Nucleus accumbens (tissue), 56 donors: ENCODE measurements at regions not wholly inside any gene's neighbourhood (a gene's known extent, or its start where the extent isn't known, plus 50 kb on each side); places are given as distances from the start of the nearest gene placed in this dataset.
A peak's percentile ranks its signal among the peaks of the same experiment; 100 is the strongest.
"Not testable (repeated sequence)": the region's sequence is repeated elsewhere in the genome, so short reads cannot be mapped to it uniquely, and the experiment has no call there.

Experiments
- DNase-seq, 56 donors: peaks; one replicate each; lab custom pipeline; 2025; lab: John Stamatoyannopoulos, UW

DNA sequence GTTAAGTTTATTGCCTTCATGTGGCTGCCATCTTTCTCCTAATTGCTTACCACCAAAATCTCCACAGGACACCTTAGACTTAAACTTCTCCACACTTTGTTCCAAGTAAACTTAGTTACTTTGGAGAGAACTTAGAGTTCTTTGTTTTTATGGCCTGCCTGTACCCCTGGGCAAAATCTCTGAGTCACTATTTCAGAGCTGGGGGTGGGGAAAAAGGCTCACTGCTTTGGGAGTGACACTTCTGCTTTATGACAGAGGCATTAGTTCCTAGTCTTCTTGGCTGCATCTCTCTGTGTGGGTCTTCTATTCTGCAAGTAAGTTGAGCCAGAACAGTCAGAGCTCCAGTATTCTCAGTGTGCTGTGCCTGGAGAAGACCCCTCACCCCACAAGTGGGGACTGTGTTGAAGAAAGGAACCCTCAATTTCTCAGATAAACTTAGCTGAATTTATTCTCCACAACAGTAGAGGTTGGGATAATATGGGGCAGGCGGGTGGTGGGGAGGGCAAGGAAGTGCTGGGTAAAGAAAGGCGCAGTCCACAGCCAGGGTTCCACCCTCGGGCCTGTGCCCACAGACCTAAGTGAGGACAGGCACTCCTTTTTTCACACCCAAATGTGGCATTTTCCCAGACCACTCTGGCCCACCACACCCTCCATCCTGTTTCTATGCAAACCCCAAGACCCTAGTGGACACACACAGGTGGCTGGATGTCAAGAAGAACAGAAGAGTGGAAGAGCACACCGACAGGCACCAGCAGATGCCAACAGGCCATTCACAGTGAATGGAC lies 636.6 kb upstream of the MAN1A1 start:
- no peak for DNase-seq

- DNase-seq: no peak
Measured at GRCh38 chr6:119980802-119981201, 631.2 kb upstream of the MAN1A1 start.

DNA sequence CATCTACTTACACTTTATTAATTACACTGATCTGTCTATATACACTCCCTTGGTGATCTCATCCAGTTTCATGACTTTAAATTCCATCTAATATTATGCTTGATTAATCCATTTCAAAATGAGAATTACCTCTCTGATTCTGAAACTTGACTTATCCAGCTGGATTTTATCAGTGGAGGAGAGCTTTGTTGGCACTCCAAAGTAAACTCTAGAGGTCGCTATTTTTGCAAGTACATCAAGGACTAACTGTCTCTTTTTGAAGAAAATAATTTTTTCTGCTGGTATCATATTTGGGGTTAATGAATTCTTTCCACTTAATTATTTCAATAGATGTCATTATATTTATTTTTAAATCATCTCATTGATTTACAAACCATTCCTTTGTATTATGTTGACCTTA lies 630.3 kb upstream of the MAN1A1 start:
- no peak for DNase-seq

DNA sequence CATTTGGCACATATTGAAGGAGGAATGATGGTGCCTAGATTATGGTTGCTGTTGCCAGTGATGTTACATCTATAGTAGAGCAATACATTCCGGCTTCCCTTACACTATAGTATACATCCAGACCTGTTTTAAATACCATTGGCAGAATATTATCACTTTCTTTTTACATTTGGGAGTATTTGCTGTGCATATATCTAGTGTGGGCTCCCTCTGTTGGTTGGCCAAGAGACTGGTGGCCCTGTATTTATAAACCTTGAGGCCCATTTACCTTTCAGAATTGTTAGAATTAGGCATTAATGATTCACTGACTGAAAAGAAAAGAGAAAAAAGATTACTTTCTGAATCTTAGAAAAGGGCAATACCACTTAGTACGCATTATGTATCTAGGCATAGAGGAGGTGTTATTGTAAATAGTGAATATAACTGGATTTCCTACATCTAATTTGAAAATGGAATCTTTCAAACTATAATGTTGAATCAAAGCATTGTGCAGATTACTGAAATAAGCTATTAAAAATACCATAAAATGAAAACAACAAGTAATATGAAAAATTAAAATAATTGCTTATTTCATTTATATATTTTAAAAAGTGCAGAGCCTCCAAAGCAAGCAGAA lies 628.8 kb upstream of the MAN1A1 start:
- DNase-seq: peak in 1 of 56 donors; percentile 0

DNA sequence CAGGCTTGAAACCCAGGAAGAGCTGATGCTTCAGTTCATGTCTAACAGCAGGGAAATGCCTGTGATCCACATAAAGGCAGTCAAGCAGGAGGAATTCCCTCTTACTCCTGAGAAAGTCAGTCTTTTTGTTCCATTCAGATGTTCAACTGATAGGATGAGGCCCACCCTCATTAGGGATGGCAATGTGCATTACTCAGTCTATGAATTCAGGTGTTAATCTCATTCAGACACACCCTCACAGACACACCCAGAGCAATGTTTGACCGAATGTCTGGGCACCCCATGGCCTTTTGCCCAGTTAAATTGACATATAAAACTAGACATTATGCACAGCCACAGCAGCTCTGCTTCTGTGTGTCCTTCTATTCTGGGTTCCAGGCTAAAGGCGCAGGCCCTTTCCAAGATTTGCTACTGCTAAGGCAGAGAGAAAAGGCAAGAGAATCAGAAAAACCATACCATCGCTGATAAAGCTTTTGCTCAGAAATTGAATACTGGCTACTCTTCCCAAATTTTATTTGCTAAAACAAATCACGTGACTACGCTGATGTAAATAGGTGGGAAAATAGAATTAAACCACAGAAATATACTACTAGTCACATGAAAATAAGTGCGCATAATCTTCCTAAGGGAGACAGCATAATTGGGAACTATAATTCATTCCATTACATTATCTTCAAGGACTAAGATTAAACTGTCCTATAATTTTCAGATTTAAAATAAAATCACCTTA lies 625.0 kb upstream of the MAN1A1 start:
- DNase-seq: no peak

DNA sequence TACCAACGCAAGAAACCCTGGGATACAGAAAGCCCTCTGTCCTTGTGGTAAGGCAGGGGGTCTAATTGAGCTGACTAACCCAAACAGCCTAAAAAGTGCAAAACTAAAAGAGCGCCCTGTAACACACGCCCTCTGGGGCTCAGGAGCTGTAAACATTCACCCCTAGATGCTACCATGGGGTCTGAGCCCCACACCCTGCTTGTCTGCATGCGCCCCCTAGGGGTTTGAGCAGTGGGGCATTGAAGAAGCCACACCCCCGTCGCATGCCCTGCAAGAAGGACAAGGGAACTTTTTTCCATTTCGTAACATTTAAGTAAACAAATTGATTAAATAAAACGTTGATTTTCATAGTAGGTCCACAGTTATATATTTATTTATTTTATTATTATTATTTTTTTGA lies 616.9 kb upstream of the MAN1A1 start:
- no peak for DNase-seq

GRCh38 chr6:119965900-119966299 lies 616.3 kb upstream of the MAN1A1 start:
- DNase-seq: no peak

DNA sequence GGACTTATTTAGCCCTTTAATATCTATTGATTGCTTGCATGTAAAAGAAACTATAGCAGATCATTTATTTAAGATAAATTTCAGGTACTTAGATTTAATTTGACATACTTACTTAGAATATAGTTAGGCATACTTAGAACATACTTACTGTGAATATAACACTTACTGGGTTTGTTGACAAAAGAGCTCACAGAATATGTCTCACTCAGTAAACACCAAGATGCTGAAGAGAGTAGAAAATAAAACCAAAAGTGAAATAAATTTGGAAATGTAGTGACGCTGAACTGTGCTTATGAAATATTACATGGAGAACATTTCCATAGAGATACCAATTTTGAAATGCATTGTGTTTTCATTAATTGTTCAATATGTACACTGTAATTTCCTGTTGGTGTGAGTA lies 615.4 kb upstream of the MAN1A1 start:
- no peak for DNase-seq

DNA sequence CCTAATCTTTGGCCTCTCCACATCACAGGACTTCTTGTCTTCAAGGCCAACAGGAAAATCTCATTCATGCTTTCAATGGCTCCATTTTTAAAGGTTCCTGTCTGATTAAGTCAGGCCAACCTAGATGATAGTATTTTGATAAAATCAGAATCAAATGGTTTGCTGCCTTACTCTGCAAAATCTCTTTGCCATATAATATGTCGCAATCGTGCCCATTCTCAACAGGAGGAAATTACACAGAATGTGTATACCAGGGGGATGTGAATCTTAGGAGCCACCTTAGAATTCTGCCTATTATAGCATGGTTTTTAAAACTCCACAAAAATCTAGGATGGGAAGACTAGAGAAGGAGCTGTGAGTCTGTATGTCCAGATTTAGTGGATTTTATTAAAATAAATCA lies 612.9 kb upstream of the MAN1A1 start:
- no peak for DNase-seq

- no peak for DNase-seq
Measured at GRCh38 chr6:119961450-119961849, 611.9 kb upstream of the MAN1A1 start.

- no peak for DNase-seq
Measured at GRCh38 chr6:119960456-119960855, 610.9 kb upstream of the MAN1A1 start.

DNA sequence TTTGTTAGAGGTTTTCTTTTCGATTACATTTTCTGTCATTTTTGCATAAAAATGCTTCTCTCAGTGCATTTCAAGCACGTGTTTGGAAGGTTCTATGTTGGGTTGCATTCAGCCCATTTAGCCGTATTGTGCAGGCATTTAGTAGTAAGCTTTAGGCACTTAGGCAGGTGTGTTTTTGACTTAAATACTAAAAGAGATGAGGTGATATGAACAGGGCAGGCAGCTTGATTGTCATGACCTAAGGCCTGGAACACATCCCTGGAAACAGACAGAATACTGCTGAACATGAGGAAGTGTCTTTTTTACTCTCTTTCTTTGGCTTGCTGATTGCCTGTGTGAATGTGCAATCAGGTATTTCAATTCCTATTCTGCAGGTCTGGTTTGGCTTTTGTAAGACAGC lies 610.5 kb upstream of the MAN1A1 start:
- DNase-seq: no peak

DNA sequence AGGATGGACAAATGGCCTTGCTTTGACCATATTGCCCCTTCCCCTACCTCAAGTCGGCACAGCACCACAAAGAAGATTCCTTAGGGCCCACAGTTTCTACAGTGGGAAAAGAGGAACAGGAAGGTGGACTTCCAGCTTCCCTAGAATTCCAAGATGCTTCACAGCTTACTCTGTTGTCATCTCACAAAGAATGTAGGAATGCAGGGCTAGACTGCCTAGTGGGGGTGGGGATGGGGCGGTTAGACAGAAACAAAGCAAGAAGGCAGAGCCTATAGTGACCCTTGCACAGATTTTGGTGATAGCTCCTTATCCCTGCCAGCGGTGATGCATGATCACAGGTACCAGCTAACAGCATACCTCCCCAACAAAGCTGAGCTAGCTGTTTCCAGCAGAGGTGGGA lies 607.6 kb upstream of the MAN1A1 start:
- DNase-seq: no peak

DNA sequence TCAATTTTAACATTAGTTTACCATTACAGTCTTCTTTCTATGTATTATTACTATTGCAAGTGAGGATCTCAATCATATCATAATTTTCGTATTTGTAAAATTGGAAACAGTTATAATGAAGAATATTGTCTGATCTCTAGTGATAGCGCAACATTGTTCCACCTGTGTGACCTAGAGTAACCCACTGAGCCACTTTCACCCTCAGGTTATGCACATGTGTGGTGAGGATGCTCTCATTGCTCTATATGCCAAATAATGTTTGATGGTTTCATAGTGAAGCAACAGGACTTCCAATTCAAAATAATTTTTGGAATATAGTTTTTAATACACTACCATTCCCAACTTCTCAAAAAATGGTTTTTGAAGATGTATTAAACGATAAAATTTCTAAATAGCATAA lies 603.1 kb upstream of the MAN1A1 start:
- DNase-seq: no peak

DNA sequence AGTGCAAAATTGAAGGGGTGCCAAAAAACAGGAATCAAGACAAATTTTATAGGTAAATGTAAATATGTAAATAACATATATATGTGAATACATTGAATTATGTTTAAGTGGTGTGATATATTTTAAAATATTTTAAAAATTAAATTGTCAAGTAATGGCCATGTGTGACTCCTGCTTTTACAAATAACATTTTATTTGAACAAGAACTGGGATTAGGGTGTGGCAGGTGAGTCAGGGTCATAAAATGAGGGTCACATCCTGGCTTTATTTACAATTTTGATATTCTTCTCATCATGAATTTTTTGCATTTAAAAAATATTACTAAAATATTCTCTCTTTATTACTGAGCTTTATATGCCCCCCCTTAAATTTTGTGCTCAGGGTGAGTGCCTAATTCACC lies 601.1 kb upstream of the MAN1A1 start:
- DNase-seq: no peak

DNA sequence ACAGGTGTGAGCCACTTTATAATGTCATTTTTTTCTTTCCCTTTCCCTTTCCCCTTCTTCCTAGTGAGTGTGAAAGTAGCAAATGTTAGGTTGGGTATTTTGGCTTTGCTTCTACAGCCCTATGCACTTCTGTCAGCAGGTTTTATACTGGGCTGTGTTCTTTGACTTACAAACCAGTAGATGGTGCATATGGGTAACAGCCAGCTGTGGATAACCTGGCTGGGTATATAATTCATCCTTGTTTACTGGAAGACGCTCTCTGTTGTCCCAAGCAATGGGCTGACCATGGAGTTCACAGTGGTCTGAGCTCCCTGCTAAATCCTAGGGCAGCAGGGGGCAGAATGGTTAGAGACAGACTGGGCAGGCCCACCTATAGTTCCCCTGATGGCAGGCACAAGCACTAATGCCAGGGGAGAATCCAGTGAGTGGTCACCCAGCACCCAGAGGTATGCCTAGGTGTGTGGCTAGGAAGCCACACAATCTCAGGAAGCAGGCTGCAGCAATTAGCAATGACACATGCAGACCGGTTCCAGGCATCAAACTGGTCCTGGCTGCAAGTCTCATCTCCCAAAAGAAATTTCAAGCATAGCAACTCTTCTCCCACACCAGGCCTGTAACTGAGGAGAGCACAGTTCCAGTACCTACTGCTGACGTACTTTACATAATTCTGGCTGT lies 592.7 kb upstream of the MAN1A1 start:
- DNase-seq: no peak

DNA sequence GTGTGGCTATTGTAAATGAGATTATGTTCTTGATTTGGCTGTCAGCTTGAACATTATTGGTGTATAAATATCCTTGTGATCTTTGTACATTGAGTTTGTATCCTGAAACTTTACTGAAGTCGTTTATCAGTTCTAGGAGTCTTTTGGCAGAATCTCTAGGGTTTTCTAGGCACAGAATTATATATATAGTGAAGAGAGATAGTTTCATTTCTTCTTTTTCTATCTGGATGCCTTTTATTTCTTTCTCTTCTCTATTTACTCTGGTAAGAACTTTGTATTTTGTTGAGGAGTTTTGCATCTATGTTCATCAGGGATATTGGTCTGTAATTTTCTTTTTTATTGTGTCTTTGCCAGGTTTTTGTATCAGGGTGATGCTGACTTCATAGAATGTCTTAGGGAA lies 589.2 kb upstream of the MAN1A1 start:
- no peak for DNase-seq

DNA sequence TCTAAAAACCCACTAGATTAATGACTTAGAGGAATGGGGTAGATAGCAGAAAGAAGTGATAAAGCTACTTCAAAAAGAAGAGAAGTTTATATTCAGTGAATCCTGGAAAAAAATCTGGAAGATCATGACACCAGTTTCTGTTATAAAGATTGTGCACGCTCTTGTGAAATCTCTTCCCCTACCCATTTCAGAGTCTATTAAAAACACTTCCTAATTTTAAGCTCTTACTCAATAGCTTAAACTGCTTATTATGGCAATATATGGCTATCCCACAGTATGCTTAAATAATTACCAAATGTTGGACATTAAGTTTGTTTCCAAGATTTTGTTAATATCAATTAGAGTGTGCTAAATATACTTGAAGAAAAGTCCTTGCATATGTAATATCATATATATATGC lies 585.3 kb upstream of the MAN1A1 start:
- DNase-seq: no peak

DNA sequence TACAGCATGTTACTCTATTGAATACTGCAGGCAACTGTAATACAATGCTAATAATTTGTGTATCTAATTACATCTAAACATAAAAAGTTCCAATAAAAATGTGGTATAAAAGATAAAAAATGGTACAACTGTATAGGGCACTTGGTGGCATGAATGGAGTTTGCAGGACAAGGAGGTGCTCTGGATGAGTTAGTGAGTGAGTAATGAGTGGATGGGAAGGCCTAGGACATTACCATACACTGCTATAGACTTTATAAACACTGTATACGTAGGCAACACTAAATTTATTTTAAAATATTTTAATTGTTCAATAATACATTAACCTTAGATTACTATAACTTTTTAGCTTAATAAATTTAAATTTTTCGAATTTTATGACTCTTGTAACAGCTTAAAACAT lies 579.6 kb upstream of the MAN1A1 start:
- no peak for DNase-seq

GRCh38 chr6:119924888-119925287 lies 575.3 kb upstream of the MAN1A1 start:
- DNase-seq: not testable (repeated sequence)

- no peak for DNase-seq
Measured at GRCh38 chr6:119922814-119923213, 573.3 kb upstream of the MAN1A1 start.
